ENCODE measurements at regions not wholly inside any gene's neighbourhood (a gene's known extent, or its start where the extent isn't known, plus 50 kb on each side); places are given as distances from the start of the nearest gene placed in this dataset.

- TF ChIP-seq POLR2A (IDR thresholded peaks at IDR 0.05), result no peak
- TF ChIP-seq CTCF (IDR thresholded peaks at IDR 0.05), result no peak
- no peak for TF ChIP-seq EP300 (IDR thresholded peaks at IDR 0.05)
Observed at GRCh38 chr2:103785432-103785831, 1023.6 kb downstream of the TMEM182 start.

Measured in upper lobe of left lung (tissue), 4 donors.